Hematopoietic multipotent progenitor cell (in vitro differentiated cells): ENCODE measurements at regions not wholly inside any gene's neighbourhood (a gene's known extent, or its start where the extent isn't known, plus 50 kb on each side); places are given as distances from the start of the nearest gene placed in this dataset.
A peak's percentile ranks its signal among the peaks of the same experiment; 100 is the strongest.

ENCODE experiments used
- DNase-seq, 3 donors: peaks; one replicate each; pipeline ENCODE4 v3.0.0-alpha.2; 2011 to 2015; ENCODE audit warnings: low read depth in 2 of 3, low spot score in 2 of 3

DNA sequence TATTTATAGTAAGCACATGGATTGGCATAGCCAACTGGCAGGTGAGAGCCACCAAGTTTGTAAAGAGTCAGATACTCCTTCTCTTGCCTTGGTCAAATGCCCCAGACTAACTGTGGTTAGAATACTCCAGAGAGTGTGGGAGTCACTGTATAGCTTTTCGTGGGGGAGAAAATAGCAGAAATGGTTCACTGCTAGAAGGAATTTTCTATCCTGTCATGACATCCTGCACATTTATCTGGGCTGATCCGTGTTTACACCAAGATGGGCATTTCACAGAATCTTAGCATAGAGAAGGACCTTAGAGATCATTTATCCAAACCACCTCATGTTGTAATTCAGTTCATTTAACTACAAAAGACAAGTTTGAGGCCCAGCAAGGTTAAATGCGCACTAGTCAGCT is 460.8 kb downstream of the ENC1 start:
- no peak for DNase-seq

GRCh38 chr5:74179179-74179578 is 461.3 kb downstream of the ENC1 start:
- no peak for DNase-seq

- DNase-seq, result no peak
Observed at GRCh38 chr5:74177961-74178360, 462.6 kb downstream of the ENC1 start.

GRCh38 chr5:74174366-74174765 is 466.2 kb downstream of the ENC1 start:
- DNase-seq, result no peak

- no peak for DNase-seq
Observed at GRCh38 chr5:74173665-74174064, 466.9 kb downstream of the ENC1 start.

DNA sequence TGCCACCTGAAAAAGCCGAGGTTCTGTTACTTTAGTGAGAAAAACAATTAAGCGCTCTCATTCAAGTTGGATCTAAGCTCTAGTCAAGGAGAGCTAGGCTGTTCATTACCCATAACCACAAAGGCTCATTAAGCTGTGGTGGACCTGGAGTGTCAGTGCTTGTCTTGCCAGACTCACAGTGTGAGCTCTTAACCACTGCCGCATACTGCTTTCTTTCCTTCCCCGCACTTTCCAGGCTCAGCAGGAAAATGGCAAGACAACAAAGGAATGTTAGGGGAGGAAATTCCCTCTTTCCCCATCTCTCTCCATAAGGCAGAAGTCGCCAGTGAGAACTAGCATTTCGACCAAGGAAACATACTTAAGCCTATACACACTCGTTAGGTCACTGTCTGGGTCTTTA is 467.3 kb downstream of the ENC1 start:
- DNase-seq, result no peak

DNA sequence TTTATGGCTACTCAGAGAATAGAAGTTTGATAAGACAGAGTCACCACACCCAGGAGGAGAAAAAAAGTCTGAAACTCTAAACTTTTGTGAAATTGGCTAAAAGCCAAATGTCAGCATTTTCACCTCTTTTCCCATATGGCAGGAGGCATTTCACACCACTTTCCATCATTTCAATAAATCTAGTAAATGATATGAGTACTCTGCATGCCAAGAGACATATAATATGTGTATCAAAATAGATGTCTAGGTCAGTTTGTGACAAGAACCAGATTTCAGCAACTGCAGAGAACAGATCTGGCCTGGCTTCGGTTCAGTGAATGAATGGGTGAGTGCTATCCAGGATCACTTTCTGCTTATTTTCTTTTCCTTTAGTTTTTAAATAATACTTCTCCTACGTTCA is 470.8 kb downstream of the ENC1 start:
- DNase-seq, result no peak

- DNase-seq, result no peak
Observed at GRCh38 chr5:74167930-74168315, 472.6 kb downstream of the ENC1 start.

DNA sequence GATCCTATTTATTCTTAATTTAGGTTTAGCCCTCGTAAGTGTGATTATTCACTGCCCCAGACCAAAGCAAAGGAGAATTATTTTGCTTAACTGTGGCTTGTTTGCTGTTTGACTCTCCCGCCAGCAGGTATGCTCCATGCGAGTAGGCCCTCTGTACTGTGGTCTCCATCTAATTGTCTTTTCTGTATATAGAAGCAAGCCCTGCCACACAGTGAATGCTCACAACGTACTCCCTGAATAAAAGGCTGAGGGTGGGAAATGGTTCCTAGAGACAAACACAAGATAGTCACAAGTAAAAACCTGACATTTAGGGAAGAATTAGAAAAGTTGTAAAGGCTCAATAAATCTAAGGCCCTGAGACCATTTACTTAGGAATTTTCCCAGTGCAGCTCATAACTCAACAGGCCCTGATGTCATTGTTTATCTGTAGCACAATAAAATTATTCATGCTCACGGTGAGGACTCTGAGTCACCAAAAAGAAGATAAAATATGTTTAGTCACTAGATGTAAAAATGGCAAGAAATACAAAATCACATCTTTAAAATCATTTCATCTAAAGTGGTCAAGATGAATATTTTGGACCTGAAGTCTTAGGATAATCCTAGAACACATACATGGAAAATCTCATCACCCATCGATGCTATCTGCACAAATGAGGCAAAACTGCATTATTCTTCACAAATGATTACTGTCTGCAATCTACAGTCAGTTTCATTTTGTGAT is 473.2 kb downstream of the ENC1 start:
- no peak for DNase-seq

DNA sequence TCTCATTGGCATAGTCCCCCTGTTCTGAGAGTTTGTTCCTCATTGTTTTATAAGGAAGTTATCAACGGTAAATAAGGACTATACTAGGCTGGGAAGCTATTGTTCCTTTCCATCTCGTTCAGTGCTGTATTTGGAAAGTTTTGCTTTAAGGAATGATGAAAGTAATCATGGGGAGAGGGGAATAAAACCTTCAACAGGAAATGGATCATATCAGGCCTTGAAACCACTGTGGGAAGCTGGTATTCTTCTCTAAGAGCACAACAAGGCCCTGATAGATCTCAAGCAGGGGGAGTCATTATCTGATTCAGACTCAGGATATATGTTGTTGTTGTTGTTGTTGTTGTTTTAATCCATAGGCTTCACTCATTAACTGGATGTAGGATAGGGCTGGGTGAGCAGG is 474.5 kb downstream of the ENC1 start:
- no peak for DNase-seq

GRCh38 chr5:74164725-74165235 is 475.7 kb downstream of the ENC1 start:
- no peak for DNase-seq

DNA sequence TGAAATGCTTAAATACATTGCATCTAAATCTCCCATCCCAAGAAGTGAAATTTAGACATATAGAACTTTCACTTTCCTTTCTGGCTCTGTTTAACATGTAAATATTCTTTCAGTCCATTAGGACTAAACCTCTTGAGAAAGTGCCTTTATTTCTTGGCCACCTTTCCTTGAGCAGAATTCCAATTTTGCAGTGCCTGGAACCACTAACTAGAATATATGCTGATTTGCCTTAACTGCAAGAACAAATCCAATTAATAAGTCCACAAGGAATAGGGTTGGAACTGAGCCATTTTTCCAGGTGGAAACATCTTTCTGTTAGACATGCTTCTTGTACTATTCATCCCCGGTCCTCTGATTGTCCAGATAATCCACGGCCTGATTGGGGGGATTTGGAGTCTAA is 478.0 kb downstream of the ENC1 start:
- no peak for DNase-seq

- DNase-seq, result no peak
Observed at GRCh38 chr5:74161170-74161569, 479.4 kb downstream of the ENC1 start.

DNA sequence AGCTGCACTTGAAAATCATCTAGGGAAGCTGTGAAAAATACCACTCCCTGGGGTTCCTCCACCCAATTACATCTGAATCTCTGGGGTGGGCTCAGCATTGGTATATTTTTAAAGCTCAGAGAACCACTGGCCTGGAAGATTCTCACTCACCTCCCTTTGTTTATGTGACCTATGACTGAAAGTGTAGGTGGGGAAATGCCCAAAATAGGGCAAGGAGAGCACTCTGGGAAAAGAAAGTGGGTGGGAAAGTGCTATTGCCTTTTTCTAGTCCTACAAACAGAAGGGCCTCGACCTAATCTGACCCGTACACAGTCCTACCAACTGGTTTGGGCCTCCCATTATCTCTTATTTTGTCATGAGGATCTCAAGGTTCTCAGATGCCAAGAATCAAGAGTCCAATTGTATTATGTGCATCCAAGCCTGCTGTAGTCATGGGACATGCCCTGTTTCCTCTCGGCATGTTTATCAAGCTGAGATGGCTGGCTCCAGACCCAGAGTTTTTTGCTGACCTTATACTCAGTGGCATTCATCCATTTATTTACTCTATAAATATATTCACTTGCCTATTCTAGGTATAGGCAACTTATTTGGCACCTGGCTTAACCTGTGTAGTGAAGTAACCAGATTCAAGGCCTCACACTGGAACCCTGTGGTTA is 483.7 kb downstream of the ENC1 start:
- DNase-seq, result no peak

DNA sequence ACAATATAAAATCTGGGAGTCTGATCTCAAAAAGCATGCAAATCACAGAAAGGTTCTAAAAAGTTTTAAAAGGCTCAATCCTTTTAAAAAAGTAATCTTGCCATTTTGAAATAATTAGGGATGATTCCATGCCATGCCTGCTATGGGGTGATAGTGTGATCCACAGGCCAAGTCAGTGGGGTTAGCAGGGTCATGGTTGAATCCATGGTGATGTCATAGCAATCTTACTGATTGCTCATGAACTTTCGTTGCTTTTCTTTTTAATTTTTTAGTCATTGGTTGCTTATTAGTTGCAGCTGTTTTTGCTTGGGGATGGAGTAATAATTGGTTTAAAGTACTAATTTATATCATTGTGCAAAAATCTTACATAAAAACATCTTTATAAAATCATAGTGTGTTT is 485.0 kb downstream of the ENC1 start:
- DNase-seq, result no peak

GRCh38 chr5:74154526-74154925 is 486.0 kb downstream of the ENC1 start:
- no peak for DNase-seq

GRCh38 chr5:74153255-74153790 is 487.2 kb downstream of the ENC1 start:
- DNase-seq, result no peak

DNA sequence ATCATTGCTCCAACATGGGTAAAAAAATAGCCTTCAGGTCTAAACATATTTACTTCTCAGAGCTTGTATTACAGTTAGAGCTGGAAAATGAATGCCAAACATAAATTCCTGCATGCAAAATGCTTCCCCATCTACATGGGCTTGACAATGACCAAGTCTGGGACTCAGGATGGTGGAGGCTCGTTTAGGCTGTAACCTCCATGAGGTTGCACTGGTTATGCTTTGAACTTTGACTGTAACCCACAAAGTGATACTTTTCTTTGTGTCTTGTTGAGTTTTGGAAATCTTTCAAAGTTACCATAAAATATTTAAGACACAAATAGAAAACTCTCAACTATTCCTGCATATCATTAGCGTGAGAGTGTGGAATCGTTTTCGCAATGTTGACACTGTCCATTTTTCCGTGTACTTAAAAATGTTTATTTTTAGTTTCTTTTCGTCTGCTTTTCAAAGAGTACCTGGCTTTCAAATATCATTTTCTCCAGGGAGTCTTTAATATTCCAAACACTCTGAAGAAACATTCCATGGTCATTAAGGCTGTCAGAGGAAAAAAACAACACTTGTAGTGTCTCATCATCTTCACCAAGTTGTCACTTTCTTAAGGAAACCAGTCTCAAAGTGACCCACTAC is 487.8 kb downstream of the ENC1 start:
- DNase-seq, result no peak

GRCh38 chr5:74152136-74152535 is 488.4 kb downstream of the ENC1 start:
- DNase-seq, result no peak

DNA sequence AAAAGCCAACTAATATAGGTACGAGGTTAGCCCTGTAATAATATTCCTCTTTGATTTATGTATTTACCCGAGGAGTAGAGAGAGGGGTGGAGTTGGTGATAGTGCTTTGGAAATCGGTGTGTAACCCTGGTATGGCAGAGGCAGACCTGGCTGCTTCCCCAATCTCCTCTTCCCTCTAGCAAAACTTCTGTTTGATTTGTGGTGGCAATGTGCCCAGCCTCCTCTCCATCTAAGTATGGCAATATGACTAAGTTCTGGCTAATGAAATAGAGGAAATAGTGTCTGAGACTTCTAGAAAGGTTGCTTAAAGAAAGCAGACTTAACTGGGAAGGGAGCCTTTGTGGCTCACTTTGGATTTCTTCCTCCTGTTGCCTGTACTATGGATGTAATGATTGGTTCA is 491.1 kb downstream of the ENC1 start:
- peak in 2 of 3 donors; percentile 12 to 70 for DNase-seq

DNA sequence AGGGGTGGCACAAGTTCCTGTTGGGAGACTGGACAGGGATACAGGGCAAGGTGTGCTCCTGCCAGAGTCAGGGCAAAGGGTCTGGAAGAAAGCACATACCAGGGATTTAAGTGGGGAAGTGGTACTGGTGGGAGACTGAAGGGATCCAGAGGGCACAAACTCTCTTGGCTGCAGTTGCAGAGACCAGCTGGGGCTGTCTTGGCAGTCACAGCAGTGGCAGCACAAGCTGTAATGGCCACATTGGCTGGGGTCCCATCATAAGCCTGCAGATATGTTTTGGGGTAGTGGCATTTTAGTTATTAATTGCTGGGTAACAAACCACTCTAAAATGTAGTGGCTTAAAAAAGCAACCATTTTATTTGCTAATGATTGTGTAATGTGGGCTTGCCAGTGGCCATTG is 492.2 kb downstream of the ENC1 start:
- DNase-seq, result no peak

- DNase-seq, result no peak
Observed at GRCh38 chr5:74146796-74147195, 493.7 kb downstream of the ENC1 start.
